ENCODE measurements at regions not wholly inside any gene's neighbourhood (a gene's known extent, or its start where the extent isn't known, plus 50 kb on each side); places are given as distances from the start of the nearest gene placed in this dataset.

GRCh38 chr3:59654480-59655417 lies 604.9 kb upstream of the CFAP20DC start:
- no peak for TF ChIP-seq CTCF (conservative IDR thresholded peaks at IDR 0.05)
- TF ChIP-seq EZH2 (IDR thresholded peaks at IDR 0.05; ENCODE audit: low read depth) = no peak

All from PC-9 (cell line).